Calu3 (cell line): ENCODE measurements at regions not wholly inside any gene's neighbourhood (a gene's known extent, or its start where the extent isn't known, plus 50 kb on each side); places are given as distances from the start of the nearest gene placed in this dataset.

ENCODE experiments used
- BruUV-seq: library from RNA; stranded (reverse); fragments of 400-500 nt; replicated peaks from 2 replicates; lab custom pipeline; 2021; lab: Mats Ljungman, UMichigan
- CTCF ChIA-PET: fragments of 300-600 bp; sonication (Branson Sonifier 250); formaldehyde crosslinking; loops from one replicate; lab custom pipeline; 2022; ENCODE audit warnings: antibody characterized with exemption; lab: Charles Lee
- DNase-seq: peaks from one replicate; pipeline ENCODE4 v3.0.0; 2022
- H3K27ac Mint-ChIP-seq: one replicate; pipeline ENCODE4 v1.8.0; 2022; ENCODE audit warnings: mixed read lengths; ENCODE audit not compliant: unreplicated experiment
- H3K27me3 Mint-ChIP-seq: one replicate; pipeline ENCODE4 v1.8.0; 2022; ENCODE audit warnings: mixed read lengths; ENCODE audit not compliant: unreplicated experiment
- H3K36me3 Mint-ChIP-seq: one replicate; pipeline ENCODE4 v1.8.0; 2022; ENCODE audit warnings: mild to moderate bottlenecking, moderate library complexity, mixed read lengths; ENCODE audit not compliant: insufficient read depth, unreplicated experiment
- H3K4me1 Mint-ChIP-seq: one replicate; pipeline ENCODE4 v1.8.0; 2022; ENCODE audit warnings: mild to moderate bottlenecking, low read depth, mixed read lengths; ENCODE audit not compliant: unreplicated experiment
- H3K4me3 Mint-ChIP-seq: one replicate; pipeline ENCODE4 v1.8.0; 2022; ENCODE audit warnings: mild to moderate bottlenecking, low read depth, moderate library complexity, mixed read lengths; ENCODE audit not compliant: unreplicated experiment
- H3K9me3 Mint-ChIP-seq: one replicate; pipeline ENCODE4 v1.8.0; 2022; ENCODE audit warnings: low read depth, mixed read lengths; ENCODE audit not compliant: unreplicated experiment
- intact Hi-C: fragments of 100-400 bp; cut with micrococcal nuclease; formaldehyde crosslinking; loops from one replicate; pipeline ENCODE4 v1.10.0; 2022; ENCODE audit not compliant: unreplicated experiment
- TF ChIP-seq, protein P1 (sequence below): fragments of 200-600 bp; IDR thresholded peaks from one replicate; pipeline ENCODE4 v1.8.0; 2022; ENCODE audit warnings: antibody characterized with exemption; ENCODE audit not compliant: unreplicated experiment

DNA sequence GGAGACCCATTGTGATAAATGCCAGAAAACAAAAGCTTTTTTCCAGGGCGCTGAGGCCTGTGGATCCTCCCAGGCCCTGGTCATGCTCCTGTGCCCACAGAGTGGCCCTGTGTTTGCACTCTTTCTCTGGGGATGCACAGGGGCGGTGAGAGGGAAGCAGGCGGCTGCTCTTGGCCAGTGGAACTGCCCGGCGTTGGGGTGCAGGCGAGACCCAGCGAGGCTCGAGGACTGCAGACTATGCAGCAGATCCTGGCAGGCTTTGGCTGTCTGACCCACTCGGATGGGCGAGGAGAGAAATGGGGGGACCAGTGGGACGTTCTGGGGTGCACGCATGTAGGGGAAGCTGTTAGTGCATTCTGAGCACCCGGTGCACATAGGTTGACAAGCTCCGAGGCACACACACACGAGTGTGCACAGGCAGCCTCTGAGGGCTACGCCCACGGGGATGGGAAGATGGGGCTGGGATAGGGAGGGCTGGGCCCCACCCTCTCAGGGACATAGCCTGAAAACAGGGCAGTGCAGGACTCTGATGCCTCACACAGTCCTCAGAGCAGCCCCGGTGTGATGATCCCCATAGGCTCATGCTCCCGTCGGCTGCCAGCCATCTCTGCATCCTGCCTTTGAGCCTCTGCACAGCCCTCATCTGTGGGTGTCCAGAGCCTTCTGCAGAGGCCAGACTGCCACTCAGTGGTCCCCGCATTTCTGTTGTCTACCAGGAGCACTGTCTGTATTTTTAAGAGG, 1233.5 kb downstream of the BRD1 start:
- intact Hi-C loops: no loop called here
- peaks cover 5% of the 10 kb centered on the region for H3K9me3 Mint-ChIP-seq
- TF ChIP-seq, protein P1, sequence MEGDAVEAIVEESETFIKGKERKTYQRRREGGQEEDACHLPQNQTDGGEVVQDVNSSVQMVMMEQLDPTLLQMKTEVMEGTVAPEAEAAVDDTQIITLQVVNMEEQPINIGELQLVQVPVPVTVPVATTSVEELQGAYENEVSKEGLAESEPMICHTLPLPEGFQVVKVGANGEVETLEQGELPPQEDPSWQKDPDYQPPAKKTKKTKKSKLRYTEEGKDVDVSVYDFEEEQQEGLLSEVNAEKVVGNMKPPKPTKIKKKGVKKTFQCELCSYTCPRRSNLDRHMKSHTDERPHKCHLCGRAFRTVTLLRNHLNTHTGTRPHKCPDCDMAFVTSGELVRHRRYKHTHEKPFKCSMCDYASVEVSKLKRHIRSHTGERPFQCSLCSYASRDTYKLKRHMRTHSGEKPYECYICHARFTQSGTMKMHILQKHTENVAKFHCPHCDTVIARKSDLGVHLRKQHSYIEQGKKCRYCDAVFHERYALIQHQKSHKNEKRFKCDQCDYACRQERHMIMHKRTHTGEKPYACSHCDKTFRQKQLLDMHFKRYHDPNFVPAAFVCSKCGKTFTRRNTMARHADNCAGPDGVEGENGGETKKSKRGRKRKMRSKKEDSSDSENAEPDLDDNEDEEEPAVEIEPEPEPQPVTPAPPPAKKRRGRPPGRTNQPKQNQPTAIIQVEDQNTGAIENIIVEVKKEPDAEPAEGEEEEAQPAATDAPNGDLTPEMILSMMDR: no peak
- H3K27me3 Mint-ChIP-seq: no peaks in the 10 kb centered on the region
- no peak overlapping the region for H3K4me3 Mint-ChIP-seq
- no peak overlapping the region for H3K27ac Mint-ChIP-seq
- no peak for DNase-seq
- CTCF ChIA-PET: interaction anchor here (0.7 kb wide), 1 partner anchor 1968 kb away, joined by 3 read pairs; no protein-coding TSS in a partner anchor
- no peaks in the 10 kb centered on the region for H3K36me3 Mint-ChIP-seq
- BruUV-seq: no TSS peak
- no peaks in the 10 kb centered on the region for H3K4me1 Mint-ChIP-seq

DNA sequence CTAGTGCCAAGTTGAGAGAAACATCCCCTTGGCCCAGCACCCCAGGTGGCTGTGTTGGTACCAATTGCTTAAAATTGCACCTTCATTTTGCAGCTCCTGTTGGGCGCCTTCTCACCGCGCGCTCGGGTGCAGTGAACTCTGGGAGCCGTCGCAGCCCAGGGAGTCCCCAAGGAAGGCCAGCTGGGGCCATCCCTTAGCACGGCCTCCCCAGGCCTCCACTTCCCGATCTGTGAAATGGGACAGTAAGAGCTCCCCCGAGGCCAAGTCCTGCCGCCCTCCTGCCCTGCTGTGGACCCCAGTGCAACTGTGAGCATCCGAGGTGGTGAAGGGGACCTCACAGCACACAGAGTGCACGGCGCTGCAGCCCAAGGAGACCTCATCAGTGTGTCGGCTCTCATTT, 1234.1 kb downstream of the BRD1 start:
- H3K36me3 Mint-ChIP-seq: no peaks in the 10 kb centered on the region
- H3K27me3 Mint-ChIP-seq: no peaks in the 10 kb centered on the region
- TF ChIP-seq, protein P1: no peak
- H3K4me3 Mint-ChIP-seq: no peak overlapping the region
- H3K27ac Mint-ChIP-seq: no peak overlapping the region
- peaks cover 5% of the 10 kb centered on the region for H3K9me3 Mint-ChIP-seq
- intact Hi-C loops: no loop called here
- CTCF ChIA-PET: no interaction called here
- no peaks in the 10 kb centered on the region for H3K4me1 Mint-ChIP-seq
- DNase-seq: no peak
- no TSS peak for BruUV-seq

DNA sequence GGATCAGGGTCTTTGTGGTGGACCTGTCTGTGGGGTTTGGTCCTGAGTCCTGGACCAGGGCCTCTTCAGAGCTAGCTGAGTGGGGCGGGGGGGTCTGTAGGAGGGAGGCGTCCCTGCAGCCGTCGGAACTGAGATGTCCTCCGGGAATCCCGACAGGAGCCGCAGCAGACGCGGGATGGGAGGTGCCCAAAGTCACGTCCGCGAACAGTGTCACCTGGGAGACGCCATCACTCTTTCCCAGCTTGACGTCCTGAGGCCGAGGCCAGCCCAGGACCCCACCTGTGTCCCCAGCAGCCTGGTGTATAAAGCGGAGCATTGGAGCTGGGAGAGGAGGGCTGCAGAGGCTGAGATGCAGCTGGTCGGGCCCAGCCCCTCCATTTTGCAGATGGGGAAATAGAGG, 1234.7 kb downstream of the BRD1 start:
- intact Hi-C loops: no loop called here
- Mint-ChIP-seq H3K27ac (no peak overlapping the region), H3K4me1 (no peaks in the 10 kb centered on the region), H3K27me3 (no peaks in the 10 kb centered on the region), H3K9me3 (peaks cover 5% of the 10 kb centered on the region), H3K36me3 (no peaks in the 10 kb centered on the region), H3K4me3 (no peak overlapping the region)
- CTCF ChIA-PET: no interaction called here
- no TSS peak for BruUV-seq
- no peak for DNase-seq
- TF ChIP-seq, protein P1: no peak

DNA sequence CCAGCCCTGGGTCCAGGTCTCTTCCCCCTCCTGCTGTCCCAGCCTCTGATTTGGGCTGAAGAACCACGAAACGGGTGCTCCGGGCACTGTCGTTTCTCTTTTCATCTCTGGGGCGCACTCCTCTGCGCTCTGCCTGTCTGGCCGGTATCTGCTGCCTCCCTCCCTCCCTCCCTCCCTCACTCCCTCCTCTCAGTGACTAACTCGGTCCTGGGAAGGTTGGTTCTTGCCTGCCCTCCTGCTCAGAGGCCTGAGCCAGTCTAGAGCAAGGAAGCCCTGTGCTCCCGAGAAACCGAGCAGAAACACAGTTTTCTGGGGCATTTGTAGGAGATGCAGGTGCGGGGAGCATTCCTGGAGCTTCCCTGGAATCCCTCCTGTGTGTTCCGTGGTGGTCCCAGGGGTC, 1235.2 kb downstream of the BRD1 start:
- intact Hi-C loops: no loop called here
- Mint-ChIP-seq H3K9me3 (peaks cover 3% of the 10 kb centered on the region), H3K4me3 (no peak overlapping the region), H3K4me1 (no peaks in the 10 kb centered on the region), H3K27me3 (no peaks in the 10 kb centered on the region), H3K36me3 (no peaks in the 10 kb centered on the region), H3K27ac (no peak overlapping the region)
- CTCF ChIA-PET: no interaction called here
- no TSS peak for BruUV-seq
- no peak for DNase-seq
- TF ChIP-seq, protein P1: no peak
